T-helper 1 cell treated with Interleukin-12 subunit alpha and Interleukin-12 subunit beta and Interleukin-4 antibody, amounts not matched to agents 30 μg/mL and 1 μg/mL, for 36 hours (primary cell): ENCODE measurements at regions not wholly inside any gene's neighbourhood (a gene's known extent, or its start where the extent isn't known, plus 50 kb on each side); places are given as distances from the start of the nearest gene placed in this dataset.
"Not testable (repeated sequence)": the region's sequence is repeated elsewhere in the genome, so short reads cannot be mapped to it uniquely, and the experiment has no call there.

ENCODE experiments used
- H3K27ac Mint-ChIP-seq: one replicate; pipeline ENCODE4 v1.8.0; 2021; ENCODE audit warnings: mild to moderate bottlenecking, mixed read lengths
- H3K27me3 Mint-ChIP-seq: one replicate; pipeline ENCODE4 v1.8.0; 2021; ENCODE audit warnings: low read depth, mixed read lengths
- H3K36me3 Mint-ChIP-seq: one replicate; pipeline ENCODE4 v1.8.0; 2021; ENCODE audit warnings: low read depth, mixed read lengths
- H3K4me1 Mint-ChIP-seq: one replicate; pipeline ENCODE4 v1.8.0; 2021; ENCODE audit warnings: low read depth, mixed read lengths
- H3K4me3 Mint-ChIP-seq: one replicate; pipeline ENCODE4 v1.8.0; 2021; ENCODE audit warnings: mild to moderate bottlenecking, moderate library complexity, mixed read lengths
- H3K9me3 Mint-ChIP-seq: one replicate; pipeline ENCODE4 v1.8.0; 2021; ENCODE audit warnings: mixed read lengths

- no peak overlapping the region for H3K4me3 Mint-ChIP-seq
- H3K27me3 Mint-ChIP-seq: no peaks in the 10 kb centered on the region
- peaks cover 22% of the 10 kb centered on the region for H3K9me3 Mint-ChIP-seq
- H3K4me1 Mint-ChIP-seq: no peaks in the 10 kb centered on the region
- no peaks in the 10 kb centered on the region for H3K36me3 Mint-ChIP-seq
- no peak overlapping the region for H3K27ac Mint-ChIP-seq
These were observed 171.7 kb upstream of the TBX3 start for GRCh38 chr12:114855678-114856077.

GRCh38 chr12:114852976-114853529 is 169.1 kb upstream of the TBX3 start:
- no peaks in the 10 kb centered on the region for H3K36me3 Mint-ChIP-seq
- H3K4me3 Mint-ChIP-seq: no peak overlapping the region
- H3K9me3 Mint-ChIP-seq: peaks cover 16% of the 10 kb centered on the region
- H3K4me1 Mint-ChIP-seq: no peaks in the 10 kb centered on the region
- no peaks in the 10 kb centered on the region for H3K27me3 Mint-ChIP-seq
- H3K27ac Mint-ChIP-seq: no peak overlapping the region

- H3K27me3 Mint-ChIP-seq: no peaks in the 10 kb centered on the region
- no peak overlapping the region for H3K27ac Mint-ChIP-seq
- no peaks in the 10 kb centered on the region for H3K4me1 Mint-ChIP-seq
- no peak overlapping the region for H3K4me3 Mint-ChIP-seq
- peaks cover 17% of the 10 kb centered on the region for H3K9me3 Mint-ChIP-seq
- H3K36me3 Mint-ChIP-seq: no peaks in the 10 kb centered on the region
These were observed 168.0 kb upstream of the TBX3 start for GRCh38 chr12:114851981-114852380.

- H3K9me3 Mint-ChIP-seq: peaks cover 12% of the 10 kb centered on the region
- H3K4me3 Mint-ChIP-seq: no peak overlapping the region
- no peak overlapping the region for H3K27ac Mint-ChIP-seq
- no peaks in the 10 kb centered on the region for H3K27me3 Mint-ChIP-seq
- H3K4me1 Mint-ChIP-seq: no peaks in the 10 kb centered on the region
- H3K36me3 Mint-ChIP-seq: no peaks in the 10 kb centered on the region
These were observed 166.8 kb upstream of the TBX3 start for GRCh38 chr12:114850661-114851275.

- H3K27me3 Mint-ChIP-seq: no peaks in the 10 kb centered on the region
- no peak overlapping the region for H3K27ac Mint-ChIP-seq
- H3K4me1 Mint-ChIP-seq: no peaks in the 10 kb centered on the region
- no peak overlapping the region for H3K4me3 Mint-ChIP-seq
- H3K9me3 Mint-ChIP-seq: peaks cover 8% of the 10 kb centered on the region
- H3K36me3 Mint-ChIP-seq: no peaks in the 10 kb centered on the region
These were observed 164.7 kb upstream of the TBX3 start for GRCh38 chr12:114848666-114849065.

- H3K36me3 Mint-ChIP-seq: no peaks in the 10 kb centered on the region
- no peaks in the 10 kb centered on the region for H3K27me3 Mint-ChIP-seq
These were observed 163.6 kb upstream of the TBX3 start for GRCh38 chr12:114847441-114848035.

GRCh38 chr12:114846771-114847170 is 162.8 kb upstream of the TBX3 start:
- no peak overlapping the region for H3K4me3 Mint-ChIP-seq
- no peaks in the 10 kb centered on the region for H3K4me1 Mint-ChIP-seq
- peaks cover 4% of the 10 kb centered on the region for H3K9me3 Mint-ChIP-seq
- H3K27me3 Mint-ChIP-seq: no peaks in the 10 kb centered on the region
- no peaks in the 10 kb centered on the region for H3K36me3 Mint-ChIP-seq
- H3K27ac Mint-ChIP-seq: no peak overlapping the region

More at GRCh38 chr12:114847441-114848035, 163.6 kb upstream of the TBX3 start:
- Mint-ChIP-seq H3K27ac (no peak overlapping the region), H3K4me3 (no peak overlapping the region), H3K9me3 (peaks cover 8% of the 10 kb centered on the region), H3K4me1 (no peaks in the 10 kb centered on the region)

GRCh38 chr12:114841557-114842251 is 157.7 kb upstream of the TBX3 start:
- Mint-ChIP-seq H3K4me3 (no peak overlapping the region), H3K4me1 (no peaks in the 10 kb centered on the region), H3K9me3 (no peaks in the 10 kb centered on the region), H3K36me3 (no peaks in the 10 kb centered on the region), H3K27me3 (no peaks in the 10 kb centered on the region), H3K27ac (no peak overlapping the region)

GRCh38 chr12:114838480-114838879 is 154.5 kb upstream of the TBX3 start:
- Mint-ChIP-seq H3K27me3 (no peaks in the 10 kb centered on the region), H3K36me3 (no peaks in the 10 kb centered on the region), H3K4me1 (no peaks in the 10 kb centered on the region), H3K4me3 (no peak overlapping the region), H3K9me3 (no peaks in the 10 kb centered on the region), H3K27ac (no peak overlapping the region)

GRCh38 chr12:114836609-114837008 is 152.6 kb upstream of the TBX3 start:
- Mint-ChIP-seq H3K27me3 (no peaks in the 10 kb centered on the region), H3K9me3 (no peaks in the 10 kb centered on the region), H3K27ac (no peak overlapping the region), H3K4me1 (no peaks in the 10 kb centered on the region), H3K4me3 (no peak overlapping the region), H3K36me3 (no peaks in the 10 kb centered on the region)

- H3K4me1 Mint-ChIP-seq: no peaks in the 10 kb centered on the region
- H3K9me3 Mint-ChIP-seq: no peaks in the 10 kb centered on the region
- no peak overlapping the region for H3K4me3 Mint-ChIP-seq
- H3K27me3 Mint-ChIP-seq: no peaks in the 10 kb centered on the region
- no peak overlapping the region for H3K27ac Mint-ChIP-seq
- no peaks in the 10 kb centered on the region for H3K36me3 Mint-ChIP-seq
These were observed 151.1 kb upstream of the TBX3 start for GRCh38 chr12:114835031-114835430.

- Mint-ChIP-seq H3K27me3 (no peaks in the 10 kb centered on the region), H3K36me3 (no peaks in the 10 kb centered on the region), H3K9me3 (no peaks in the 10 kb centered on the region), H3K4me3 (no peak overlapping the region), H3K27ac (no peak overlapping the region), H3K4me1 (no peaks in the 10 kb centered on the region)
These were observed 150.6 kb upstream of the TBX3 start for GRCh38 chr12:114834621-114835020.

- Mint-ChIP-seq H3K4me3 (no peak overlapping the region), H3K36me3 (no peaks in the 10 kb centered on the region), H3K9me3 (no peaks in the 10 kb centered on the region), H3K4me1 (no peaks in the 10 kb centered on the region), H3K27ac (no peak overlapping the region), H3K27me3 (no peaks in the 10 kb centered on the region)
These were observed 145.9 kb upstream of the TBX3 start for GRCh38 chr12:114829833-114830232.

- H3K27me3 Mint-ChIP-seq, H3K9me3 Mint-ChIP-seq, H3K27ac Mint-ChIP-seq, H3K36me3 Mint-ChIP-seq, H3K4me3 Mint-ChIP-seq, H3K4me1 Mint-ChIP-seq: not testable (repeated sequence)
These were observed 145.3 kb upstream of the TBX3 start for GRCh38 chr12:114829244-114829643.

GRCh38 chr12:114827461-114827860 is 143.5 kb upstream of the TBX3 start:
- no peak overlapping the region for H3K27ac Mint-ChIP-seq

More at GRCh38 chr12:114827461-114827860, 143.5 kb upstream of the TBX3 start:
- no peaks in the 10 kb centered on the region for H3K27me3 Mint-ChIP-seq
- H3K36me3 Mint-ChIP-seq: no peaks in the 10 kb centered on the region
- no peak overlapping the region for H3K4me3 Mint-ChIP-seq
- H3K4me1 Mint-ChIP-seq: no peaks in the 10 kb centered on the region
- no peaks in the 10 kb centered on the region for H3K9me3 Mint-ChIP-seq
